GM23248 (cell line): ENCODE measurements at regions not wholly inside any gene's neighbourhood (a gene's known extent, or its start where the extent isn't known, plus 50 kb on each side); places are given as distances from the start of the nearest gene placed in this dataset.

Experiments
- EZH2 ChIP-seq: fragments of 200-600 bp; sonication (generic); IDR thresholded peaks from 2 replicates; pipeline ENCODE4 v1.6.1; 2018; ENCODE audit warnings: antibody characterized with exemption, mild to moderate bottlenecking; ENCODE audit not compliant: insufficient read depth, poor library complexity, severe bottlenecking
- EZH2phosphoT487 ChIP-seq: fragments of 200-600 bp; sonication (generic); IDR thresholded peaks from 2 replicates; pipeline ENCODE4 v1.6.1; 2018; ENCODE audit warnings: antibody characterized with exemption, moderate library complexity, mild to moderate bottlenecking, low read depth; ENCODE audit not compliant: insufficient read depth

GRCh38 chr20:48156521-48156920, 371.2 kb upstream of the SULF2 start:
- no peak for TF ChIP-seq EZH2
- no peak for TF ChIP-seq EZH2phosphoT487
